ENCODE measurements at regions not wholly inside any gene's neighbourhood (a gene's known extent, or its start where the extent isn't known, plus 50 kb on each side); places are given as distances from the start of the nearest gene placed in this dataset.

GRCh38 chr5:68747521-68747920 is 346.3 kb upstream of the SLC30A5 start:
- H3K79me2 ChIP-seq (ENCODE audit: control insufficient read depth, low read length): no peaks in the 10 kb centered on the region

GRCh38 chr5:68748101-68748500 is 345.7 kb upstream of the SLC30A5 start:
- no peaks in the 10 kb centered on the region for H3F3A ChIP-seq (ENCODE audit: control insufficient read depth, insufficient read depth)
- no peaks in the 10 kb centered on the region for H3K36me3 ChIP-seq (ENCODE audit: control insufficient read depth, low read length)
- 0 out of 2 replicates have a peak, but pooled peaks cover 2% of the 10 kb centered on the region for H3K27me3 ChIP-seq (ENCODE audit: control insufficient read depth, low read length)
- no peak overlapping the region for H3K4me3 ChIP-seq (ENCODE audit: low read length)
- TF ChIP-seq EZH2phosphoT487 (IDR thresholded peaks at IDR 0.05; ENCODE audit: borderline replicate concordance, low read length) (no peak), CTCF (IDR thresholded peaks at IDR 0.05; ENCODE audit: low read depth, low read length, poor library complexity, severe bottlenecking) (no peak)
- H3K4me2 ChIP-seq (ENCODE audit: low read length): no peak overlapping the region
- H3K79me2 ChIP-seq (ENCODE audit: control insufficient read depth, low read length): no peaks in the 10 kb centered on the region
- H4K20me1 ChIP-seq (ENCODE audit: control insufficient read depth, insufficient read depth, low read depth, low read length): no peaks in the 10 kb centered on the region
- no peak overlapping the region for H3K27ac ChIP-seq (ENCODE audit: low read depth, low read length)
- H3K9me3 ChIP-seq (ENCODE audit: control insufficient read depth, insufficient read depth, low read length): no peaks in the 10 kb centered on the region
- H3K4me1 ChIP-seq (ENCODE audit: control insufficient read depth, low read length): no peaks in the 10 kb centered on the region
- H3K9me2 ChIP-seq (replicated peaks; ENCODE audit: control insufficient read depth, low read length): no peaks in the 10 kb centered on the region

More at GRCh38 chr5:68747521-68747920, 346.3 kb upstream of the SLC30A5 start:
- no peaks in the 10 kb centered on the region for H3K36me3 ChIP-seq (ENCODE audit: control insufficient read depth, low read length)
- H3K9me2 ChIP-seq (replicated peaks; ENCODE audit: control insufficient read depth, low read length): no peaks in the 10 kb centered on the region
- H4K20me1 ChIP-seq (ENCODE audit: control insufficient read depth, insufficient read depth, low read depth, low read length): no peaks in the 10 kb centered on the region
- H3K9me3 ChIP-seq (ENCODE audit: control insufficient read depth, insufficient read depth, low read length): no peaks in the 10 kb centered on the region
- H3K4me2 ChIP-seq (ENCODE audit: low read length): no peak overlapping the region
- TF ChIP-seq EZH2phosphoT487 (IDR thresholded peaks at IDR 0.05; ENCODE audit: borderline replicate concordance, low read length) (no peak), CTCF (IDR thresholded peaks at IDR 0.05; ENCODE audit: low read depth, low read length, poor library complexity, severe bottlenecking) (no peak)
- no peak overlapping the region for H3K4me3 ChIP-seq (ENCODE audit: low read length)
- no peaks in the 10 kb centered on the region for H3K4me1 ChIP-seq (ENCODE audit: control insufficient read depth, low read length)
- H3K27ac ChIP-seq (ENCODE audit: low read depth, low read length): no peak overlapping the region
- H3K27me3 ChIP-seq (ENCODE audit: control insufficient read depth, low read length): 0 out of 2 replicates have a peak, but pooled peaks cover 2% of the 10 kb centered on the region
- H3F3A ChIP-seq (ENCODE audit: control insufficient read depth, insufficient read depth): no peaks in the 10 kb centered on the region

GRCh38 chr5:68749077-68749476 is 344.7 kb upstream of the SLC30A5 start:
- no peaks in the 10 kb centered on the region for H3K79me2 ChIP-seq (ENCODE audit: control insufficient read depth, low read length)
- H3K9me3 ChIP-seq (ENCODE audit: control insufficient read depth, insufficient read depth, low read length): no peaks in the 10 kb centered on the region
- no peaks in the 10 kb centered on the region for H3F3A ChIP-seq (ENCODE audit: control insufficient read depth, insufficient read depth)
- no peak for TF ChIP-seq EZH2phosphoT487 (IDR thresholded peaks at IDR 0.05; ENCODE audit: borderline replicate concordance, low read length)
- TF ChIP-seq CTCF (IDR thresholded peaks at IDR 0.05; ENCODE audit: low read depth, low read length, poor library complexity, severe bottlenecking): no peak
- H3K36me3 ChIP-seq (ENCODE audit: control insufficient read depth, low read length): no peaks in the 10 kb centered on the region
- H4K20me1 ChIP-seq (ENCODE audit: control insufficient read depth, insufficient read depth, low read depth, low read length): no peaks in the 10 kb centered on the region
- no peaks in the 10 kb centered on the region for H3K9me2 ChIP-seq (replicated peaks; ENCODE audit: control insufficient read depth, low read length)
- no peak overlapping the region for H3K4me3 ChIP-seq (ENCODE audit: low read length)
- H3K27me3 ChIP-seq (ENCODE audit: control insufficient read depth, low read length): 0 out of 2 replicates have a peak, but pooled peaks cover 2% of the 10 kb centered on the region
- H3K4me2 ChIP-seq (ENCODE audit: low read length): no peak overlapping the region
- no peak overlapping the region for H3K27ac ChIP-seq (ENCODE audit: low read depth, low read length)
- H3K4me1 ChIP-seq (ENCODE audit: control insufficient read depth, low read length): no peaks in the 10 kb centered on the region

Data from DOHH2 (cell line).